Anterior cingulate cortex (tissue), 58 donors: ENCODE measurements at regions not wholly inside any gene's neighbourhood (a gene's known extent, or its start where the extent isn't known, plus 50 kb on each side); places are given as distances from the start of the nearest gene placed in this dataset.
A peak's percentile ranks its signal among the peaks of the same experiment; 100 is the strongest.
"Not testable (repeated sequence)": the region's sequence is repeated elsewhere in the genome, so short reads cannot be mapped to it uniquely, and the experiment has no call there.

Experiments
- DNase-seq, 58 donors: peaks; one replicate each; lab custom pipeline; 2025; lab: John Stamatoyannopoulos, UW

- not testable (repeated sequence) for DNase-seq
Observed at GRCh38 chr15:34528055-34528754, 55.2 kb downstream of the GOLGA8B start.

GRCh38 chr15:34527641-34528040, 55.8 kb downstream of the GOLGA8B start:
- DNase-seq = not testable (repeated sequence)

- DNase-seq = not testable (repeated sequence)
Observed at GRCh38 chr15:34523849-34524248, 59.6 kb downstream of the GOLGA8B start.

DNA sequence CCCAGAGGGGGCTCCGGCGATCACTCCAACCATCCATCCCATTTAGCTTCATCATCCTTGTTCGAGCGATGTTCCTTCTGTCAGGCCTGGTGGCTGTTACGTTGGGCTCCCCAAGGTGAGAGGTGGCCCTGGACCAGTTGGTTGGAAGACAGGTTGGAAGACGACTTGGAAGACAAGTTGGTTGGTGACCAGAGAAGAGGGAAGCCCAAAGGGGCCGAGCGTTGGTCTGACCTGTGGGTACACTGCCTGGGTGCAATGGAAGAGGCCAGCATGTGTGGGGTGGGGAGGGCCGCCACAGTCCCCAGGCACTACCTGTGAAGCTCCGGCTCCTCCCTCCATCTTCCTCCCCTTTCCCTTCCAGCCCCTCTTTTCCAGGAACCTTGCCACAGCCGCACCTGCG, 60.9 kb downstream of the GOLGA8B start:
- DNase-seq = not testable (repeated sequence)

- DNase-seq = not testable (repeated sequence)
Observed at GRCh38 chr15:34521802-34522485, 61.5 kb downstream of the GOLGA8B start.

GRCh38 chr15:34520566-34520965, 62.9 kb downstream of the GOLGA8B start:
- no peak for DNase-seq

DNA sequence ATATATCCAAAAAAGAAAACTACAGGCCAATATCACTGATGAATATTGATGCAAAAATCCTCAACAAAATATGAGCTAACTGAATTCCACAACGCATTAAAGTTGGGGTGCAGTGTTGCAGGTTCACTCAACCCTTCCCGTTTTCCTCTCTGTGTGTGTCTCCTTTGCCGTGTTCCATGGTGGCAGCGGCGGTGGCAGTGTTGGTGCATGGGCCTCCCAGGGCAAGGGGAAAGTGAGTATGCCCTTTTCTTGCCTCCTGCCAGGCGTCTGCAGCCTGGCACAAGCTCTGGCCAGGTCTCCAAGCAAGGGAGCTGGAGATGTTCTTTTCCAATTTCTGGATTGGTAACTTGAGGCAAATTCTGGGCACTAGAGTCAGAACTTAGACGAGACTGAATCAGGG, 63.4 kb downstream of the GOLGA8B start:
- not testable (repeated sequence) for DNase-seq

DNA sequence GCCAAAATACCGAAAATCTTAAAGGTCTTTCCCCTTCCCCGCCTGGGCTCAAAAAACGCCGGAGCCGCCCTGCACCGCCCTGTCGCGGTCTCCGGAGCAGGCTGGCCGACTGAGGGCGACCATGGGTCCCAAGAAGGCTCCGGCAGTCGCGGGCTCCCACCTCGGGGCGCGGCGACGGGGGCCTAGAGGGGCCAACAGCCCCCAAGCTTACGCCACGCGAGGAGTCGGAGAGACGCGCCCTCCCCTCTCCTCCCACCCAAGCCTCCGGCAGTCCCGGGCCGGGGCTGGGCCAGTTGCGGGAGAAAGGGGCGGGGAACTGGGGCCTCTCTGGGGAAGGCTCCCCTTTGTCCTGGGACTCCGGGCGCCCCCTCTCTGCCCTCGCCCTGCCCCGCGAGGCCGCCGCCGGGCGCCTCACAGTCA, 69.2 kb downstream of the GOLGA8B start:
- DNase-seq = peak in 32 of 58 donors; percentile 5 to 61 (median 20)

GRCh38 chr15:34512628-34513027, 70.8 kb downstream of the GOLGA8B start:
- no peak for DNase-seq

GRCh38 chr15:34501131-34501530, 63.5 kb upstream of the GOLGA8A start:
- DNase-seq = no peak

DNA sequence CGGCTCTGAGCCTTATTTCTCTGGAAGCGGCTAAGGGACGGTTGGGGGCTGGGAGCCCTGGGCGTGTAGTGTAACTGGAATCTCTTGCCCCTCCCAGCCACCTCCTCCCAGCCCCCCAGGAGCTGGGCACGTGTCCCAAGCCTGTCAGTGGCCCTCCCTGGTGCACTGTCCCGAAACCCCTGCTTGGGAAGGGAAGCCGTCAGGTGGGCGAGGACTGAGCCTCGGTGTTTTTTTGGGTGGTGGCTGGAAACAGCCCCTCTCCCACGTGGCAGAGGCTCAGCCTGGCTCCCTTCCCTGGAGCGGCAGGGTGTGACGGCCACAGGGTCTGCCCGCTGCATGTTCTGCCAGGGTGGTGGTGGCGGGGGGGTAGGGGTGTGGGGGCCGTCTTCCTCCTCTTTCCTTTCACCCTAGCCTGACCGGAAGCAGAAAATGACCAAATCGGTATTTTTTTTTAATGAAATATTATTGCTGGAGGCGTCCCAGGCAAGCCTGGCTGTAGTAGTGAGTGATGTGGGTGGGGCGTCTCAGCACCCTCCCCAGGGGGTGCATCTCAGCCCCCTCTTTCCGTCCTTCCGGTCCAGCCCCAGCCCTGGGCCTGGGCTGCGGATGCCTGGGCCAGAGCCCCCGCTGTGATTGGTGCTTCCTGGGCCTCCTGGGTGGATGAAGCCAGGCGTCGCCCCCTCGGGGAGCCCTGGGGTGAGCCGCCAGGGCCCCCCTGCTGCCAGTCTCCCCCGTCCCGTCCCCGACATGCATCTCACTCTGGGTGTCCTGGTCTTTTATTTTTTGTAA, 58.8 kb upstream of the GOLGA8A start:
- DNase-seq = no peak

GRCh38 chr15:34495707-34496106, 58.1 kb upstream of the GOLGA8A start:
- DNase-seq = not testable (repeated sequence)

DNA sequence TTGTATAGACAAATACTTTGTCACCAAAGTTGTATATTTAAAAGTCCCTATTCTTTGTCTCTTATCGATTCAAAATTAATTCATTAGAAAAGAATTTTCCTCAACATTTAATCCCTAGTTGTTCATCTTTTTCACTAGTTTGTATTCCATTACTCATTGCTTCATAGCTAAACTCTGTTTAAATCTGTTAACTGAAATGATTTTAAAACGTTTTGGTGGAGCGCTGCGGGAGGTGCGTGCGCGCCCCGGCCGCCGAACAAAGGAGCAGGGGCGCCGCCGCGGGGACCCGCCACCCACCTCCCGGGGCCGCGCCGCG, 56.4 kb upstream of the GOLGA8A start:
- no peak for DNase-seq

- DNase-seq = no peak
Observed at GRCh38 chr15:34493001-34493400, 55.4 kb upstream of the GOLGA8A start.

- not testable (repeated sequence) for DNase-seq
Observed at GRCh38 chr15:34491488-34491887, 53.9 kb upstream of the GOLGA8A start.

DNA sequence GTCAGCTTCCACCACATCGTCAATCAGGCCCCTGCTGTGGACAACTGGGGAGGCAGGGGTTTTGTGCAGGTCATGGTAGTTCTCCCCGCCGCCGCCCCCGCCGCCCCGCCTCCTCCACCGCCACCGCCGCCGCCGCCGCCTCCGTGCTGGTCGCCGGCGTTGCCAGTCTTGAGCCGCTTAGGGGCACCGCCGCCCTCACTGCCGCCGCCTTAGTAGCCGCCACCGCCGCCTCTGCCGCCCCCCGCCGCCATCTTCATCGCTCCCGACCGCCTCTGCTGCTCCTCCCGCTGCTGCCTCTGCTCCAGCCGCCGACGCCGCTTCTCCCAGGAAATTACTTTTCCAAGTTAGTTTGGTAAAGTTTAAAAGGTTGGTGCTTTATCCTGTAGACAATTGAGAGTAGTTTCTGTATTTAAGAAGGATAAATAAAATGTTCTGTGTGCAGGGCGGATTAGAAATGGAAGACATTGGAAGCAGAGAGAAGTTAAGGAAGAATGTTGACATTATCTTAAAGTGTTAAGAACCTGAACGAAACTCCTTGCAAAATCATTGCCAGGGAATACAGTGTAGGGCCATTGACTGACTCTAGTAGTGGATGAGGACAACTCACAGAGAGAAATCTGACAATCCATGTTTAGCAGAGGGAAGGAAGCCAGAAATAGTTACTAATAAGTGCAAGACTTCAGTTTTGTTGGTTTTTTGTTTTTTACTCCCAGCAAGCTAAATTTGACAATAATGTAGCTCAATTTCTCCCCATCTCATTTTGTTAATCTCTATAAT, 53.0 kb upstream of the GOLGA8A start:
- DNase-seq = no peak

DNA sequence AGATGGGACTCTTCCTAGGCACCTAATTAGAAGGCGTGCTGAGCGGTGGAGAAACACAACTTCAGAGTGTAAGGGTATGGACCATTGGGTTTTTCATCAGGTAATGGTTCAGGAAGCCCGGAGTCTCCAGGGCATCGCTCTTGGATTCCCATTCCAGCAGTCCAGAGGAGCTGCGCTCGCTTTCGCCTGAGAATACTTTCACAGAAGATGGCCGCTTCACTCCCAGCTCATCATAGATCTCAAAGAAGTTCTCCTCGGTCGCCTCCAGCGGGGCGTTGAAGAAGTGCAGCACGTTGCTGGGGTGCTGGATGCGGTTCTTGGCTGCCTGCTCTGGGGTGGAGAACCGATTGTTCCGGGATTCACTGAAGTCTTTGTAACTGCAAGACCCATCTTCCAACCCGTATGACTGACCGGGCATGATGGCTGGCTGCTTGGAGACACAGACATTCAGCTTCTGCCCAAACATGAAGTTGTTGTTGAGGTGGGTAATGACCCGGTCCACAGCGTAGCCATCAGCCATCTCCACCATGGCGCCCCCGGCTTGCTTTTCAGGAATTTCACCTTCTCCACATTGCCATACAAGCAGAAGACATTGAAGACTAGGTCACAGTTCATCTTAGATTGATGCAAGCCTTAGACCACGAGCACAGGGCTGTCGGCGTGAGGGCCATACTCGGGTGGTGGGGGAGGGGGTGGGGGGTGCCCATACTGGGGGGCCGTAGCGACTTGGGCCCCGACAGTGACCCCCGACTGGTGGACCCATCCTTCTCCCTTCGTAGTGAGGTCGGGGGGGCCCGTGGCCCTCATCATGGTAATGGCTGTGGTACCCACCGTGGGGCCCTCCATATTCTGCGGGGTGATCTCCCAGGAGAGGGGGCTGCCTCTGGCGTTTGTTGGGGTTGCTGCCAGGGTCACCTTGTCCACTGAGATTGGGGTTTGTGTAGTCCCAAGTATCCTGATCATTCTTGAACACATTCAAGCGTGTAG, 51.7 kb upstream of the GOLGA8A start:
- DNase-seq = not testable (repeated sequence)
